ENCODE measurements at regions not wholly inside any gene's neighbourhood (a gene's known extent, or its start where the extent isn't known, plus 50 kb on each side); places are given as distances from the start of the nearest gene placed in this dataset.

DNA sequence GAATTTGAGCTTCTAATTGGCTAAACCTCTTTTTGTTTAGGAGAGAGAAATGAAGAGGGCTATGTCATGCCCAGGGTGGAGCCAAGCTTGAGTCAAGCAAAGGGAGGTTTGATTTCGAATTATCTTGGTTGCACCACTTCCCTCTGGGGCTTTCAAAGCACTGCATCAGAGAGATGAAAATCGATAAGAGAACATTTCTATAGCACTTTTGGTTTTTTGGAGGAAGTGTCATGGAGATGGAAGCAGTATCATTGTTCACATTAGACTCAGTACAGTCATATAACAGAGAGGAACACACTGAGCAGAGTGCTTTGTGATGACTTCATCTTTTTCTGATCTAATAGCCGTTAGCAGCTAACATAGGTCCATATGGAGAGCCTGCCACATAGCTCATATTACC is 120.3 kb upstream of the UXS1 start:
- DNase-seq: no peak
- intact Hi-C loops (cut with DNase I): no loop called here
- Histone ChIP-seq H3K9me3 (no peaks in the 10 kb centered on the region), H3K4me3 (no peak overlapping the region), H3K4me1 (no peaks in the 10 kb centered on the region), H3K27me3 (no peaks in the 10 kb centered on the region), H3K36me3 (no peaks in the 10 kb centered on the region), H3K27ac (no peak overlapping the region)
- TF ChIP-seq, protein P1, sequence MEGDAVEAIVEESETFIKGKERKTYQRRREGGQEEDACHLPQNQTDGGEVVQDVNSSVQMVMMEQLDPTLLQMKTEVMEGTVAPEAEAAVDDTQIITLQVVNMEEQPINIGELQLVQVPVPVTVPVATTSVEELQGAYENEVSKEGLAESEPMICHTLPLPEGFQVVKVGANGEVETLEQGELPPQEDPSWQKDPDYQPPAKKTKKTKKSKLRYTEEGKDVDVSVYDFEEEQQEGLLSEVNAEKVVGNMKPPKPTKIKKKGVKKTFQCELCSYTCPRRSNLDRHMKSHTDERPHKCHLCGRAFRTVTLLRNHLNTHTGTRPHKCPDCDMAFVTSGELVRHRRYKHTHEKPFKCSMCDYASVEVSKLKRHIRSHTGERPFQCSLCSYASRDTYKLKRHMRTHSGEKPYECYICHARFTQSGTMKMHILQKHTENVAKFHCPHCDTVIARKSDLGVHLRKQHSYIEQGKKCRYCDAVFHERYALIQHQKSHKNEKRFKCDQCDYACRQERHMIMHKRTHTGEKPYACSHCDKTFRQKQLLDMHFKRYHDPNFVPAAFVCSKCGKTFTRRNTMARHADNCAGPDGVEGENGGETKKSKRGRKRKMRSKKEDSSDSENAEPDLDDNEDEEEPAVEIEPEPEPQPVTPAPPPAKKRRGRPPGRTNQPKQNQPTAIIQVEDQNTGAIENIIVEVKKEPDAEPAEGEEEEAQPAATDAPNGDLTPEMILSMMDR (IDR thresholded peaks at IDR 0.05): no peak
- ATAC-seq: no peak

DNA sequence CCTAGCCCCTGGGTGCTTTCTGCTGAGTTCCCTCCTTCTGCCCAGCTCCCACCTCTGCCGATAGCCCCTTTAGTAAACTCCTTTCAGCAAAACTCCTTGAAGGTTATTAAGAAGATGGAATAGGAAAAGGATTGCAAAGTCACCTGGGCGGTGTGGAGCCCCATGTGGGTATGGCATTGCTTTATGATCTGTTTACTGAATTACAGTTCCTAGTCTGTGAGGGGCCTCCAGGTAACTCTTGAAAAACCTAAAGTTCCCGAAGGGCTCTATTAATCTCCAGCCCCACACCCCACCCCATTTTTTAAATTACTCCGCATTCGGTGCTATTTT is 116.9 kb upstream of the UXS1 start:
- Histone ChIP-seq H3K4me3 (no peak overlapping the region), H3K4me1 (no peaks in the 10 kb centered on the region), H3K27me3 (no peaks in the 10 kb centered on the region), H3K27ac (no peak overlapping the region), H3K36me3 (no peaks in the 10 kb centered on the region), H3K9me3 (no peaks in the 10 kb centered on the region)
- intact Hi-C loops (cut with DNase I): no loop called here
- ATAC-seq (no peak), DNase-seq (no peak)
- TF ChIP-seq, protein P1 (IDR thresholded peaks at IDR 0.05): no peak

DNA sequence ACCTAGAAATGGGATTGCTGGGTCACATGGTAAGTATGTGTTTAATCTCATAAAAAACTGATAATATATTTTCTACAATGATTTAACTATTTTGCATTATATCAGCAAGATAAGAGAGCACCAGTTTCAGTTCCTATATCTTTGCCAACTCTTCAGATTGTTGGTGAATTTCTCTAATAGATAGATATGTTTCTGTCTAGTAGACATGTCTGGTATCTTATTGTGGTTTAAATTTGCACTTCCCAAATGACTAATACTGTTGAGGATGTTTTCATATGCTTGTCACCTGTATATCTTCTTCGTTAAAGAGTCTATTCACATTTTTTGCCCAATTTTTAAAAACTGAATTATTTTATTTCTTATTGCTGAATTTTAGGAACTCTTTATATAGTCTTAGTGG is 113.8 kb upstream of the UXS1 start:
- no peak for ATAC-seq
- no peaks in the 10 kb centered on the region for H3K9me3 ChIP-seq
- no peak overlapping the region for H3K4me3 ChIP-seq
- DNase-seq: no peak
- H3K27ac ChIP-seq: no peak overlapping the region
- intact Hi-C loops (cut with DNase I): no loop called here
- H3K4me1 ChIP-seq: no peaks in the 10 kb centered on the region
- no peaks in the 10 kb centered on the region for H3K36me3 ChIP-seq
- H3K27me3 ChIP-seq: no peaks in the 10 kb centered on the region
- TF ChIP-seq, protein P1 (IDR thresholded peaks at IDR 0.05): no peak

DNA sequence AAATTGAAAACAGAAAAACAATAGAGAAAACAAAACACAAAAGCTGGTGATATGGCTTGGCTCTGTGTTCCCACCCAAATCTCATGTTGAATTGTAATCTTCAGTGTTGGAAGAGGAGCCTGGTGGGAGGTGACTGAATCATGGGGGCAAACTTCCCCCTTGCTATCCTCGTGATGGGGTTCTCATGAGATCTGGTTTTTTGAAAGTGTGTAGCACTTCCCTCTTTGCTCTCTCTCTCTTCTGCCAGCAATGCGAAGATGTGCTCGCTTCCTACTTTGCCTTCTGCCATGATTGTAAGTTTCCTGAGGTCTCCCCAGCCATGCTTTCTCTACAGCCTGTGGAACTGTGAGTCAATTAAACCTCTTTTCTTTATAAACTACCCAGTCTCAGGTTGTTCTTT is 112.3 kb upstream of the UXS1 start:
- DNase-seq (no peak), ATAC-seq (peak; percentile 41)
- H3K27me3 ChIP-seq: no peaks in the 10 kb centered on the region
- H3K9me3 ChIP-seq: no peaks in the 10 kb centered on the region
- TF ChIP-seq, protein P1 (IDR thresholded peaks at IDR 0.05): no peak
- H3K4me1 ChIP-seq: no peaks in the 10 kb centered on the region
- H3K4me3 ChIP-seq: no peak overlapping the region
- intact Hi-C loops (cut with DNase I): no loop called here
- H3K36me3 ChIP-seq: no peaks in the 10 kb centered on the region
- H3K27ac ChIP-seq: no peak overlapping the region

DNA sequence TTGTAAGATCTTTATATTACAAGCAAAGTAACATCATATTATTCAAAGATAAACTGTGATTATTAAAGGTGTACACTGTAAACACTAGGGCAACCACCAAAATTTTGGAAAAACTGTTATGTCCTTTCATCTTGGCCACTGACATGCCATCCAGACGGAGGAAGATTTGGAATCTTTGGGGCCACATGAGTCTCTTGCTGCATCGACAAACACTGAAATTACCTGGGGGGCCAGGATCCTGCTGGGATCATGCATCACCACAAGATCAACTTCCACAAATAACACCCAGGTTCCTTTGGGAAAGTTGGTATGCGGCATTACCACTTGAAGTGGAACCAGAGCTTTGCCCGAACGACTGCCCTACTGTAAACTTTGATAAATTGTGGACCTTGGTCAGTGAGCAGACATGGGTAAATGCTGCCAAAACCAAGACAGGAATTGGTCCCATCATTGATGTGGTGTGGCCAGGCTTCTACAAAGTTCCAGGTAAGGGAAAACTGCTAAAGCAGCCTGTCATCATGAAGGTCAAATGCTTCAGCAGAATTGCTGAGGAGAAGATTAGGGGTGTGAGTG is 110.6 kb upstream of the UXS1 start:
- no peak for ATAC-seq
- no peak overlapping the region for H3K4me3 ChIP-seq
- no peak for DNase-seq
- no peaks in the 10 kb centered on the region for H3K27me3 ChIP-seq
- H3K36me3 ChIP-seq: no peaks in the 10 kb centered on the region
- TF ChIP-seq, protein P1 (IDR thresholded peaks at IDR 0.05): no peak
- no peak overlapping the region for H3K27ac ChIP-seq
- H3K4me1 ChIP-seq: no peaks in the 10 kb centered on the region
- no peaks in the 10 kb centered on the region for H3K9me3 ChIP-seq
- intact Hi-C loops (cut with DNase I): no loop called here

DNA sequence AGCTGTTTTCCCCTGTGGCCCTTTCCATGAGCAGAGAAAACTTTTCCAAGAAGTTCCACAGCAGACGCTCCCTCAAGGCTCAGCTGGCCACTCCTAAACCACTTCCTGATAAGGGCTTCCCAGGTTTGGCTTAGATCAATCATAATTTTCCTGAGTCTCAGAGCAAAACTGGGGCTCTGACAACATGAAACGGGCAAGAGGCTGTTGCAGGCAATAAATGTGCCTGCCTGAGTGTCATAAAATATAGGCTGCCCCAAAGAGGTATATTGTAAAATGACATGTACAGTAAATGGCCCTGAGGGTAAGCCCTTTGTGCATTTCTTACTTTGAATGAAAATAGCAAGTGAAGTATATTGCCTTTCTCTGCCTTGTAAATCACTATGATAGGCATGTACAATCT is 105.6 kb upstream of the UXS1 start:
- DNase-seq (no peak), ATAC-seq (no peak)
- intact Hi-C loops (cut with DNase I): no loop called here
- no peaks in the 10 kb centered on the region for H3K27me3 ChIP-seq
- no peaks in the 10 kb centered on the region for H3K36me3 ChIP-seq
- no peak overlapping the region for H3K4me3 ChIP-seq
- no peaks in the 10 kb centered on the region for H3K9me3 ChIP-seq
- no peak overlapping the region for H3K27ac ChIP-seq
- H3K4me1 ChIP-seq: no peaks in the 10 kb centered on the region
- TF ChIP-seq, protein P1 (IDR thresholded peaks at IDR 0.05): no peak
